A549 (cell line): ENCODE measurements at regions not wholly inside any gene's neighbourhood (a gene's known extent, or its start where the extent isn't known, plus 50 kb on each side); places are given as distances from the start of the nearest gene placed in this dataset.

Source experiments
- ATAC-seq, 2 experiments: fragments of 200-7000 bp in 1 of 2; fragments of >200 bp in 1 of 2; cut with Nextera tagmentation in 1 of 2; cut with Tn5 transposase in 1 of 2; 3 replicates each; pipeline versions ENCODE4 v1.8.0 to v1.9.1; 2018 to 2020; ENCODE audit warnings: mild to moderate bottlenecking in 1 of 2, moderate library complexity in 1 of 2
- CTCF ChIA-PET: fragments of 300-600 bp; sonication (Branson Sonifier 250); formaldehyde crosslinking; extraction: SDS; loops from one replicate; lab custom pipeline; 2021; ENCODE audit warnings: antibody characterized with exemption, inconsistent platforms; lab: Yijun Ruan, JAX
- POLR2A ChIA-PET: fragments of 350-600 bp; formaldehyde crosslinking; extraction: SDS; loops from one replicate; lab custom pipeline; 2021; ENCODE audit warnings: antibody characterized with exemption, inconsistent platforms; lab: Yijun Ruan, JAX
- DNase-seq, 2 experiments: peaks; one replicate each; pipeline versions ENCODE4 v3.0.0 to v3.0.0-alpha.2; 2011 to 2016; ENCODE audit warnings: low read depth in 1 of 2, low spot score in 1 of 2
- FAIRE-seq: peaks from 2 replicates; lab custom pipeline; 2011; peaks lifted over from hg19 to GRCh38; lab: Jason Lieb, UNC
- H3K27ac ChIP-seq, 2 experiments: fragments of >200 bp; sonication (Bioruptor Twin); formaldehyde crosslinking; 3 replicates each; pipeline ENCODE4 v1.5.1; 2016 to 2017
- H3K4me1 ChIP-seq: fragments of >200 bp; sonication (Bioruptor Twin); formaldehyde crosslinking; 3 replicates; pipeline ENCODE4 v1.6.1; 2016
- H3K4me2 ChIP-seq: fragments of >200 bp; sonication (Bioruptor Twin); formaldehyde crosslinking; 3 replicates; pipeline ENCODE4 v1.6.1; 2016
- H3K4me3 ChIP-seq: fragments of >200 bp; sonication (Bioruptor Twin); formaldehyde crosslinking; 3 replicates; pipeline ENCODE4 v1.5.1; 2016
- H3K9me3 ChIP-seq: fragments of >200 bp; sonication (Bioruptor Twin); formaldehyde crosslinking; 3 replicates; pipeline ENCODE4 v1.6.1; 2016
- BCL3 ChIP-seq: fragments of >200 bp; sonication (Bioruptor Twin); formaldehyde crosslinking; IDR thresholded peaks from 3 replicates; pipeline ENCODE4 v1.6.1; 2016
- BHLHE40 ChIP-seq: IDR thresholded peaks from 2 replicates; pipeline ENCODE4 v1.6.1; 2012; ENCODE audit warnings: low read depth, low read length, inconsistent platforms
- CHD4 ChIP-seq: fragments of 200-600 bp; sonication (generic); IDR thresholded peaks from 2 replicates; pipeline ENCODE4 v1.6.1; 2016; ENCODE audit warnings: antibody characterized with exemption, mild to moderate bottlenecking, borderline replicate concordance
- EP300 ChIP-seq, 2 experiments: fragments of >200 bp; sonication (Bioruptor Twin); formaldehyde crosslinking; IDR thresholded peaks; 2 replicates in 1 of 2; 3 replicates in 1 of 2; pipeline ENCODE4 v1.6.1; 2016 to 2017
- FOSB ChIP-seq: fragments of 250-450 bp; sonication (Bioruptor Pico); IDR thresholded peaks from 2 replicates; pipeline ENCODE4 v1.5.0; 2020; ENCODE audit warnings: mild to moderate bottlenecking, moderate library complexity
- GATA3 ChIP-seq: IDR thresholded peaks from 2 replicates; pipeline ENCODE4 v1.6.1; 2012; ENCODE audit warnings: borderline replicate concordance
- HDAC2 ChIP-seq: fragments of 200-600 bp; sonication (generic); IDR thresholded peaks from 2 replicates; pipeline ENCODE4 v1.6.1; 2016
- HEYL ChIP-seq: fragments of 250-450 bp; sonication (Bioruptor Pico); IDR thresholded peaks from 2 replicates; pipeline ENCODE4 v1.8.0; 2021; ENCODE audit warnings: mild to moderate bottlenecking, moderate library complexity
- HMGXB4 ChIP-seq: fragments of 250-450 bp; sonication (Bioruptor Pico); IDR thresholded peaks from 2 replicates; pipeline ENCODE4 v1.5.0; 2021; ENCODE audit warnings: mild to moderate bottlenecking, moderate library complexity, borderline replicate concordance
- JUN ChIP-seq, 2 experiments: fragments of >200 bp; sonication (Bioruptor Twin); formaldehyde crosslinking; IDR thresholded peaks; 2 replicates in 1 of 2; 3 replicates in 1 of 2; pipeline ENCODE4 v1.6.1; 2016 to 2017
- JUNB ChIP-seq: fragments of >200 bp; sonication (Bioruptor Twin); formaldehyde crosslinking; IDR thresholded peaks from 2 replicates; pipeline ENCODE4 v1.6.1; 2016
- KDM1A ChIP-seq: fragments of 200-600 bp; sonication (generic); IDR thresholded peaks from 2 replicates; pipeline ENCODE4 v1.6.1; 2016; ENCODE audit warnings: low read depth, mild to moderate bottlenecking
- MAFK ChIP-seq: fragments of 450-650 bp; IDR thresholded peaks from 2 replicates; pipeline ENCODE4 v1.6.1; 2014; ENCODE audit not compliant: partially characterized antibody
- MAX ChIP-seq: IDR thresholded peaks from 2 replicates; pipeline ENCODE4 v1.6.1; 2012
- MAZ ChIP-seq: fragments of 150-350 bp; IDR thresholded peaks from 2 replicates; pipeline ENCODE4 v1.6.1; 2014; ENCODE audit warnings: antibody characterized with exemption, low read depth, low read length, borderline replicate concordance
- NR3C1 ChIP-seq: fragments of >200 bp; sonication (Bioruptor Twin); formaldehyde crosslinking; IDR thresholded peaks from 3 replicates; pipeline ENCODE4 v1.6.1; 2017
- POLR2A ChIP-seq: IDR thresholded peaks from 2 replicates; pipeline ENCODE4 v1.6.1; 2012; ENCODE audit warnings: mild to moderate bottlenecking, low read length
- POLR2AphosphoS2 ChIP-seq: conservative IDR thresholded peaks from 2 replicates; pipeline ENCODE4 v1.6.1; 2012; ENCODE audit warnings: low read length, improper control_type of control experiment, inconsistent platforms
- REST ChIP-seq: fragments of 200-600 bp; sonication (generic); IDR thresholded peaks from 2 replicates; pipeline ENCODE4 v1.6.1; 2016; ENCODE audit warnings: antibody characterized with exemption, mild to moderate bottlenecking, moderate library complexity
- RNF2 ChIP-seq: fragments of 200-600 bp; sonication (generic); IDR thresholded peaks from 2 replicates; pipeline ENCODE4 v1.6.1; 2016; ENCODE audit warnings: low read depth, mild to moderate bottlenecking, antibody characterized with exemption, moderate library complexity, borderline replicate concordance
- SMC3 ChIP-seq: fragments of >200 bp; sonication (Bioruptor Twin); formaldehyde crosslinking; IDR thresholded peaks from 3 replicates; pipeline ENCODE4 v1.6.1; 2018; ENCODE audit warnings: inconsistent platforms
- SREBF2 ChIP-seq: fragments of 450-650 bp; IDR thresholded peaks from 2 replicates; pipeline ENCODE4 v1.6.1; 2014; ENCODE audit warnings: mild to moderate bottlenecking, moderate library complexity
- TP53 ChIP-seq: fragments of 250-450 bp; sonication (Bioruptor Pico); IDR thresholded peaks from 2 replicates; pipeline ENCODE4 v1.5.0; 2021; ENCODE audit warnings: mild to moderate bottlenecking, moderate library complexity
- USF2 ChIP-seq: fragments of 450-650 bp; IDR thresholded peaks from 2 replicates; pipeline ENCODE4 v1.6.1; 2014; ENCODE audit warnings: antibody characterized with exemption
- ZFP36 ChIP-seq: fragments of 450-650 bp; IDR thresholded peaks from 2 replicates; pipeline ENCODE4 v1.6.1; 2014; ENCODE audit warnings: borderline replicate concordance; ENCODE audit not compliant: partially characterized antibody
- WGBS: methylation state at CpG from one replicate; pipeline ENCODE4 v1.1.6; 2017; ENCODE audit errors: missing lambda C conversion rate; 5-methylcytosine and 5-hydroxymethylcytosine counted together

GRCh38 chr20:40451552-40451951 lies 237.5 kb downstream of the MAFB start:
- ChIA-PET CTCF (no interaction called here), POLR2A (interaction anchor here (0.6 kb wide), 1 partner anchor 245 kb away, joined by 3 read pairs; no protein-coding TSS in a partner anchor)
- H3K4me3 ChIP-seq: no peak overlapping the region
- no peaks in the 10 kb centered on the region for H3K4me1 ChIP-seq
- ATAC-seq: no peak
- no peak overlapping the region for H3K27ac ChIP-seq
- no peaks in the 10 kb centered on the region for H3K9me3 ChIP-seq
- no peak overlapping the region for H3K4me2 ChIP-seq
- WGBS: 0% methylated on average over 1 of the region's 1 CpG
- TF ChIP-seq BHLHE40 (no peak), USF2 (no peak), POLR2AphosphoS2 (no peak), ZFP36 (no peak), NR3C1 (no peak)
- DNase-seq: no peak
- no peak for FAIRE-seq

- CTCF ChIA-PET: no interaction called here
- 8% methylated on average over 4 of the region's 4 CpGs for WGBS
- Histone ChIP-seq H3K4me2 (no peak overlapping the region), H3K4me3 (no peak overlapping the region), H3K4me1 (no peaks in the 10 kb centered on the region), H3K27ac (no peak overlapping the region), H3K9me3 (no peaks in the 10 kb centered on the region)
- POLR2A ChIA-PET: no interaction called here
- FAIRE-seq (no peak), DNase-seq (no peak), ATAC-seq (no peak)
- TF ChIP-seq KDM1A: no peak
These were observed 238.9 kb downstream of the MAFB start for GRCh38 chr20:40449974-40450616.

GRCh38 chr20:40449144-40449690 lies 239.8 kb downstream of the MAFB start:
- TF ChIP-seq REST (no peak), JUN (IDR thresholded peaks at IDR 0.05) (no peak), GATA3 (no peak), RNF2 (no peak), HDAC2 (no peak), MAFK (no peak), KDM1A (no peak), SREBF2 (no peak), MAX (no peak), CHD4 (no peak), POLR2A (no peak), HMGXB4 (CRISPR knock-in tag) (no peak), MAZ (no peak), HEYL (CRISPR knock-in tag) (no peak), TP53 (CRISPR knock-in tag) (no peak), BCL3 (no peak), JUNB (no peak), FOSB (CRISPR knock-in tag) (no peak), SMC3 (no peak), EP300 (IDR thresholded peaks at IDR 0.05) (no peak)
- TF ChIP-seq, all 56 proteins: peak for 0
- Histone ChIP-seq H3K4me3 (no peak overlapping the region), H3K4me2 (no peak overlapping the region), H3K9me3 (no peaks in the 10 kb centered on the region), H3K4me1 (no peaks in the 10 kb centered on the region), H3K27ac (no peak overlapping the region)
- no peak for ATAC-seq
- ChIA-PET CTCF (no interaction called here), POLR2A (no interaction called here)
- WGBS: 50% methylated on average over 2 of the region's 2 CpGs
- FAIRE-seq: no peak
- DNase-seq: no peak
